ENCODE measurements at regions not wholly inside any gene's neighbourhood (a gene's known extent, or its start where the extent isn't known, plus 50 kb on each side); places are given as distances from the start of the nearest gene placed in this dataset.

DNA sequence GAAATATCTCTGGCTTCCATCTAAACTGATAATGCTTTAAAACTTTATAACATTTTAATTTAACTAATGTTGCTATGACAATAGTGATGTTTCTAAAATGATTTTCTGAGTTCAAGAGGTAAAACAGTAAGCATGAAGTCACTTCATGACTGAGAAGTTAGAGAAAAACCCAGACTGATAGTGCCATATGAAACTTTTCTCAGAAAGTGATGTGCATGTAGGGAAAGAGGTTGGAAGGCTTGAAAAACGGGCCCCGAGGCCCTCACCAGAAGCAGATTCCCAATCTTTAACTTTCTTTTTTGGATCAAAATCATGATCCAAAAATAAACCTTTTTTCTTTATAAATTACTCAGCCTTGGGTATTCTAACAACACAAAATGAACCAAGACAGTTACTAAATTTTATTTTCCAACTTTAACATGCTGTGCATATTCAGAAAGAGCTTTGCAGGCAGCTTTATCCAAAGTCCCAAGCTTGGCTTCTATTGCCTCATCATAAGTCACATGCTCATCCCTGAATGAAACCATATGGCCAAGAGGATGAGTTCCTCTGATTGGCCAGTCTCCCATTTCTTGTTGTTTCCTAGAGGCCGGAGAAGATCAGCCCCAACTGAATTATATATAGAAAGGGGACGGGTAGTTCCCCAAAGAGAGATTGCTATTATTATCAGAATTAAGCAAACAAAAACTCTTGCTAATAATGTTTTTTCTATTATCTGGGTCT lies 357.6 kb upstream of the SALL1 start:
- Histone ChIP-seq H3K27ac (no peak overlapping the region), H3K4me2 (no peak overlapping the region), H3K4me1 (replicated peaks; ENCODE audit: insufficient read depth) (no peaks in the 10 kb centered on the region), H3K36me3 (ENCODE audit: low read depth) (no peaks in the 10 kb centered on the region), H2AFZ (no peak overlapping the region), H3K9me2 (ENCODE audit: insufficient read depth) (no peaks in the 10 kb centered on the region), H4K20me1 (ENCODE audit: insufficient read depth) (no peaks in the 10 kb centered on the region), H3K79me2 (ENCODE audit: low read depth) (no peaks in the 10 kb centered on the region), H3K4me3 (no peak overlapping the region), H3K27me3 (ENCODE audit: insufficient read depth, low read depth) (no peaks in the 10 kb centered on the region), H3K9me3 (ENCODE audit: insufficient read depth, low read depth) (no peaks in the 10 kb centered on the region), H3F3A (ENCODE audit: insufficient read depth, low read depth) (no peaks in the 10 kb centered on the region)
- intact Hi-C loops (cut with micrococcal nuclease; ENCODE audit: unreplicated experiment): no loop called here
- TF ChIP-seq, protein P1, sequence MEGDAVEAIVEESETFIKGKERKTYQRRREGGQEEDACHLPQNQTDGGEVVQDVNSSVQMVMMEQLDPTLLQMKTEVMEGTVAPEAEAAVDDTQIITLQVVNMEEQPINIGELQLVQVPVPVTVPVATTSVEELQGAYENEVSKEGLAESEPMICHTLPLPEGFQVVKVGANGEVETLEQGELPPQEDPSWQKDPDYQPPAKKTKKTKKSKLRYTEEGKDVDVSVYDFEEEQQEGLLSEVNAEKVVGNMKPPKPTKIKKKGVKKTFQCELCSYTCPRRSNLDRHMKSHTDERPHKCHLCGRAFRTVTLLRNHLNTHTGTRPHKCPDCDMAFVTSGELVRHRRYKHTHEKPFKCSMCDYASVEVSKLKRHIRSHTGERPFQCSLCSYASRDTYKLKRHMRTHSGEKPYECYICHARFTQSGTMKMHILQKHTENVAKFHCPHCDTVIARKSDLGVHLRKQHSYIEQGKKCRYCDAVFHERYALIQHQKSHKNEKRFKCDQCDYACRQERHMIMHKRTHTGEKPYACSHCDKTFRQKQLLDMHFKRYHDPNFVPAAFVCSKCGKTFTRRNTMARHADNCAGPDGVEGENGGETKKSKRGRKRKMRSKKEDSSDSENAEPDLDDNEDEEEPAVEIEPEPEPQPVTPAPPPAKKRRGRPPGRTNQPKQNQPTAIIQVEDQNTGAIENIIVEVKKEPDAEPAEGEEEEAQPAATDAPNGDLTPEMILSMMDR (conservative IDR thresholded peaks at IDR 0.05): no peak
- TF ChIP-seq EZH2 (IDR thresholded peaks at IDR 0.05; ENCODE audit: low read depth): no peak
- ChIA-PET CTCF (no interaction called here), POLR2A (ENCODE audit: unreplicated experiment) (no interaction called here)
- BruUV-seq (replicated peaks): no TSS peak
- no peak for DNase-seq

DNA sequence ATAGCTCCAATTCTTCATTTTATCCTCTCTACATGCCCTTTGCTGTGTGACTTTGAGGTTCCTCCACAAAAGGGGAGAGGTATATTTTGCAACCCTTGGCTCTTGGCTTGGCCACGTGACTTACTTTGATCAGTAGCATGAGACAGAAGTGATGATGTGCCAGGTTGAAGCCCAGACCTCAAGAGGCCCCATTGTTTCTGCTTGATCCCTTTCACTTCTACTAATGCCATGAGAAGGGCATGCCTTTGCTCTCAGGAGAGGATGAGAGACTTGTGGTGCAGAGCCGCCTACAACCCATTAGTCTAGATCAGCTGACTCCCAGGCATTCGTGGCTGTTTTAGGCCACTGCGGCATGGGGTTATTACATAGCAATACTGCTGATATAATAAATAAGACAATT lies 356.2 kb upstream of the SALL1 start:
- Histone ChIP-seq H3K4me2 (no peak overlapping the region), H3K9me2 (ENCODE audit: insufficient read depth) (no peaks in the 10 kb centered on the region), H3K27me3 (ENCODE audit: insufficient read depth, low read depth) (0 out of 2 replicates have a peak, but pooled peaks cover 3% of the 10 kb centered on the region), H3F3A (ENCODE audit: insufficient read depth, low read depth) (no peaks in the 10 kb centered on the region), H2AFZ (no peak overlapping the region), H3K27ac (no peak overlapping the region), H4K20me1 (ENCODE audit: insufficient read depth) (no peaks in the 10 kb centered on the region), H3K4me1 (replicated peaks; ENCODE audit: insufficient read depth) (no peaks in the 10 kb centered on the region), H3K79me2 (ENCODE audit: low read depth) (no peaks in the 10 kb centered on the region), H3K4me3 (no peak overlapping the region), H3K36me3 (ENCODE audit: low read depth) (no peaks in the 10 kb centered on the region), H3K9me3 (ENCODE audit: insufficient read depth, low read depth) (no peaks in the 10 kb centered on the region)
- POLR2A ChIA-PET (ENCODE audit: unreplicated experiment): no interaction called here
- no TSS peak for BruUV-seq (replicated peaks)
- DNase-seq: no peak
- CTCF ChIA-PET: no interaction called here
- intact Hi-C loops (cut with micrococcal nuclease; ENCODE audit: unreplicated experiment): no loop called here
- TF ChIP-seq, protein P1 (conservative IDR thresholded peaks at IDR 0.05): no peak
- TF ChIP-seq EZH2 (IDR thresholded peaks at IDR 0.05; ENCODE audit: low read depth): no peak

DNA sequence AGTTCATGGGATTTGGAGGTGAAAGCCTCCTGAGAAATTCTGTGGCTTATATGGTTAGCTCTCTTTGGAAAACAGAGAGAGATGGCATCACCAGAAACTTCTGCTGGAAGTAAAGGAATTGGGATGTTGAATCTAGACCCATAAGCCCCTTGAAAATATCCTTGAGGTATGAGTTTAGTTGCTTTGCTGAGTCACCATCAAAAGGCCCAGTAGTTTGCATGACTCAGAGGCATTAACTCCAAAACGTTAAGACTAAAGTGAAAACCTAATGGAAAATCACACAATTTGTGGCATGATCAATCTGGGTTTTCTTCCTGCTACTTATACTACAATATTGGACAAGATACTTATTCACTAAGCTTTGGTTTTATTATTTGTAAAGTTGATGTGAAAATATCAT lies 349.2 kb upstream of the SALL1 start:
- POLR2A ChIA-PET (ENCODE audit: unreplicated experiment): no interaction called here
- no peak for DNase-seq
- Histone ChIP-seq H3K4me2 (no peak overlapping the region), H3K27ac (no peak overlapping the region), H3K9me2 (ENCODE audit: insufficient read depth) (no peaks in the 10 kb centered on the region), H3K4me1 (replicated peaks; ENCODE audit: insufficient read depth) (no peaks in the 10 kb centered on the region), H3K79me2 (ENCODE audit: low read depth) (no peaks in the 10 kb centered on the region), H3K27me3 (ENCODE audit: insufficient read depth, low read depth) (0 out of 2 replicates have a peak, but pooled peaks cover 3% of the 10 kb centered on the region), H3F3A (ENCODE audit: insufficient read depth, low read depth) (no peaks in the 10 kb centered on the region), H3K4me3 (no peak overlapping the region), H3K36me3 (ENCODE audit: low read depth) (no peaks in the 10 kb centered on the region), H2AFZ (no peak overlapping the region), H3K9me3 (ENCODE audit: insufficient read depth, low read depth) (no peaks in the 10 kb centered on the region), H4K20me1 (ENCODE audit: insufficient read depth) (no peaks in the 10 kb centered on the region)
- CTCF ChIA-PET: no interaction called here
- intact Hi-C loops (cut with micrococcal nuclease; ENCODE audit: unreplicated experiment): no loop called here
- TF ChIP-seq, protein P1 (conservative IDR thresholded peaks at IDR 0.05): no peak
- TF ChIP-seq EZH2 (IDR thresholded peaks at IDR 0.05; ENCODE audit: low read depth): no peak
- BruUV-seq (replicated peaks): no TSS peak
